Pons (tissue), 1 donor: ENCODE measurements at regions not wholly inside any gene's neighbourhood (a gene's known extent, or its start where the extent isn't known, plus 50 kb on each side); places are given as distances from the start of the nearest gene placed in this dataset.
"Not testable (repeated sequence)": the region's sequence is repeated elsewhere in the genome, so short reads cannot be mapped to it uniquely, and the experiment has no call there.

ENCODE experiments used
- DNase-seq: peaks from one replicate; pipeline ENCODE4 v3.0.0-alpha.2; 2016; ENCODE audit warnings: low spot score

DNA sequence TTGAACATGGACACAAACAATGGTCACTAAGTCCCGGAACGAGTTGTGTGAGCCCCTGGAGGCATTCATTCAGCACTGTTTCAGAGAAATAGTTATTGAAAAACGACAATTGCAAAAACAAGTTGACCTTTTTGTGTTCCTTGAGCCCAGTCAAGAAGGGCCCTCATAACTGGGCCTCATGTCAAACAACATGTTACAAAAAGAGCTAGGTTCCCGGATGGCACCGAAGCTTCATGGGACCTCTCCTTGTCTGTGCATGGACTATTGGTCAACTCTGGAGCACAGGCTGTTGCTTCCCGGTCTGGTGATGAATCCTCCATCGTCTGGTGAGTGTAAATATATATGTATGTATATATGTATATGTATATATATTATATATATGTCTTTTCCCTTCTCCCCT lies 176.6 kb downstream of the ALG10 start:
- DNase-seq, result no peak

DNA sequence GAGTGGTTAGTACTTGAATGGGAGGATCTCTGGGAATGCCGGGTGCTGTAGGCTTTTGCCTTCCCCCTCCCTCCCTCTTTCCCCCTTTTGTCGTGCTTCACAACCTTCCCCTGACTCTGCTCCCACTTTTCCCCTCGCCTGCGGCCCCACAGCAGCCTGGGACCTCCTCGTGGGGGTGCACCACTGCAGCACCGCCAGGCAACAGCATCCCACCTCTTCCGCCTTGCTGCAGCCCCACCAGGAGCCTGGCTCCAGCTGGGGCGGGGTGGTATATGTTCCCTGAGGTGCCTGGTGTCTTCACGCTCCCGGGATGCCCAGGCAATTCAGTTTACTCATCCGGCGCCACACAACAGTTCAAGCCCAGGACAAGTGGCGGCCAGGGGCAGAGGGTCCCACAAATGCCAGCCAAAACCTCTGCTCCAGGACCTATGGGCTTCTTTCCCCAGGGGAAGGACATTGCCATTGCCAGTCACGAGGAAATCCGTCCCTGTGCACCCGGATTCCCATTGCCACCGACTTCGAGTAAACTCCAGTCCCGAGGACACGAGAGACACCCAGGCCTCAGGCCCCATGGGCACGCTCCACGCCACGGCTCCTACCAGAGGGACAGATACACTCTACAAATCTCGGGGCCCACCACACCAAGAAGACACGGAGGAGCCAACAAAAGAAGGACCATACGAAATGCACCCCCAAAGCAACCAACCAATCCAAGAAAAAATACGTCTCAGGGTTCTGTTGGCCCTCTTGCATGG lies 181.7 kb downstream of the ALG10 start:
- DNase-seq, result no peak

DNA sequence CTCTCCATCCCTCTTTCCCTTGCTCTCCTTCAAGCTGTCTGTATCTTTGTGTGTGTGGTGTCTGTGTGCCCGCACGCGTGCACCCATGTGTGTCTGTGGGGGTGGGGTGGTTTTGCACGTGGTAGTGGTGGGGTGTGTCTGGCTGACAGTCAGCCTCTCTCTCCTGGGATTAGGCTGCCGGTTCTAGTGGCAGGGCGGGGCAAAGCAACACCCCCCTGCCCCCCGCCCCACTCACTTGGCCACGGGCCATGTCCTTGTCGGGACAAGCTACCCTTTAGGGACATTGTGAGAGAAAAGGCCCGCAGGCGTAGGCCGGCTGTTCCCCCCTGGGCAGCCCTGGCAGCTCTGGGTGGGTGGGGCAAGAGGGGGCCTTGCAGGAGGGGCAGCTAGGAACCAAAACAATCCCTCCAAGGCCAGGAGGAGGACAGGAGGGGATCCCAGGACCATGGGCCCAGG lies 182.6 kb downstream of the ALG10 start:
- DNase-seq, result no peak

DNA sequence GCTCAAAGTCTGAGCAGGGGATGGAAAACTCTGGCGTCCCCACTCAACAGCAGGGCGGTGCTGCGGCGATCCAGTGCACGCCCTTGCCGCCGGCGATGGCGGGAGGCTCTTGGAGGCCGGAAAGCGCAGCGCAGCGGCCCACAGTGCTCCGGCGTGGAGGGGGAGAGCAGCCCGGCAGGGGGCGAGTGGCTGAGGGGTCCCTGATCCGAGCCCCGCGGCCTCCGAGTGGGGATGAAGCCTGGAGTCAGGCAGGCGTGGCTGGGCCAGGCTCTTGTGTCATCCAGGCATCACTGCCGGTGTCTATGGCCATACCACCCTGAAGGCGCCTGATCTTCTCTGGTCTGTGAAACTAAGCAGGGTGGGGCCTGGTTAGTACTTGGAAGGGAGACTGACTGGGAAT lies 183.1 kb downstream of the ALG10 start:
- DNase-seq, result no peak

DNA sequence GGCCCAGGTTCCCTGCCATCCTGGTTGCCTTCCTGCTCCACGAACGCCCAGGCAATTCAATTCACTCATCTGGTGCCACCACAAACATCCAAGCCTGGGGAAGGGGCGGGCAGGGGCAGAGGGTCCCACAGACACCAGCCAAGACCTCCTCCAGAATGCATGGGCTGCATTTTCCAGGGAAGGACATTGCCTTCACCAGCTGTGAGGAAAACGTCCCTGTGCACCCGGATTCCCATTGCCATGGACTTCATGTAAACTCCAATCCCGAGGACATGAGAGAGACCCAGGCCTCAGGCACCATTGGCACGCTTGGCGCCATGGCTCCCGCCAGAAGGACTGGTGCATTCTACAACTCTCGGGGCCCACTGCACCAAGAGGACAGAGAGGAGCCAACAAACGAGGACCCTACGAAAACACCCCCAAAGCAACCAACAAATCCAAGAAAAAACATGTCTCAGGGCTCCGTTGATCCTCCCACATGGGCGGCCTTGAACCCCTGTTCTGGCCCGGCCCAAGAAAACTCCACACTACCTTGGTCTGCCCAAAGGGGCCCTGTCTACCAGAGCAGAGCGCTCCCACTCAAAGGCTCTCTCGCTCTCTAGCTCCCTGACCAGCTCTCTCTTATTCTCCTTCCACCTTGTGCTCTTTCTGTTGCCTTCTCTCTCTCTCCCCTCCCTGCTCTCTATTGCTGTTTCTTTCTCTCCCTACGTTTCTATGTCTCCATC lies 183.9 kb downstream of the ALG10 start:
- DNase-seq, result no peak

DNA sequence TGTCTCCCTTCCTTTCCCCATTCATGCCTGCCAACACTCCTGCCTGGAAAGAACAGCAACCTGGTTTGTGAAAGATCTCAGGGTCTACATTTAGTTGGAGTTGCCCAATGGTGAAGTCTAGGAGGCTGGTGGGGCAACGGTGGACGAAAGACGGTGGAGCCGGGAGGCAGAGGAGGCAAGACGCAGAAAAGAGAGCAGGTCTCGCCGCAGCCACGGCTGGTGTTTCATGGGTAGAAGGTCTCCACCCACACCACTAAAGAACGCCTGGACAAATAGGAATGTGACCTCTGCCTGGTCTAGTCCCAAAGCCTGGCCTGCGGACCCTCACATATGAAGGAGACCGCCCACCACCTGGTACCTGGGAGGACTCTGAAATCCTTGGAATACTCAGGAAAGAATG lies 185.6 kb downstream of the ALG10 start:
- DNase-seq, result no peak

DNA sequence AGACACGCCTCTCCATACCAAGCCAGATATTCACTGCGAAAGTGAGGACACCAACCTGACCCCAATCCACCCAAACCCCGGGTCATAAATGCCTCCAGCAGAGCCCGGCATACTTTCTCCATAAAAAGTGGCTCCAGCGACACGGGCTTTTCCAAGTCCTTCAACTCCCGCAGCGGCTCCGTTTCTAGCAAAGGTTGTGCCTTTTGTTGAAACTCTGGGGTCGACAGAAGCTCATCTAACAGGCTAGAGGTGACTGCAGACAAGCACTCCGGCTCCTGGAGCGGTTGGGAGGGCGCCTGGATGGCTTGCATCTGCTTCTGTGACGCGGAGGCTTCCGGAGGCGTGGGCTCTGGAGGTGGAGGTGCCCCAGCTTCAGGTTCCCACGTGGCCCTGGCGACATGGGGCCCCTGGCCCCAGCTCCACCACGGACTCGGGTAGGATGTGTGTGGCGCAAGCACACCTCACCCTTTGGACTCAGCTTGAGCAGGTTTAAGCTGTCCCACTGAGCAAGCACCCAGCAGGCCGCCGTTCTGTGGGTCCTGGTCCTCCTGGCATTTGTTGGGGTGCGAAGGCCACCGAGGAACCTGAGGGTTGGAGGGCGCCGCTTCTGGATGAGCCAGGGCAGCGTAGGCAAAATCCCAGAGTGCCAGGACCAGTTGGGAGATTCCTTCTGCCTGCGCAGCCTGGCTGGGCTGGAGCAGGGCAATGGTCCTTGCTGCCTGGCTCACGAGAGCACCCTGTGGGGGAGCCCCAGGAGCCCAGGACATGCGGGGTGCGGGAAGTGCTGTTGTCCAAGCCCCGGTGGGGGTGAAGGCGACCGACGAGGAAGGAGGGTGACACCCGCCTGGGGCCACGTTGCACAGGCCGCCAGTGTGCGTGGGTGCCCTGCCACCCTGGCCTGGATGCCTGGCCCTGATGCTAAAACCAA lies 186.3 kb downstream of the ALG10 start:
- DNase-seq, result no peak

DNA sequence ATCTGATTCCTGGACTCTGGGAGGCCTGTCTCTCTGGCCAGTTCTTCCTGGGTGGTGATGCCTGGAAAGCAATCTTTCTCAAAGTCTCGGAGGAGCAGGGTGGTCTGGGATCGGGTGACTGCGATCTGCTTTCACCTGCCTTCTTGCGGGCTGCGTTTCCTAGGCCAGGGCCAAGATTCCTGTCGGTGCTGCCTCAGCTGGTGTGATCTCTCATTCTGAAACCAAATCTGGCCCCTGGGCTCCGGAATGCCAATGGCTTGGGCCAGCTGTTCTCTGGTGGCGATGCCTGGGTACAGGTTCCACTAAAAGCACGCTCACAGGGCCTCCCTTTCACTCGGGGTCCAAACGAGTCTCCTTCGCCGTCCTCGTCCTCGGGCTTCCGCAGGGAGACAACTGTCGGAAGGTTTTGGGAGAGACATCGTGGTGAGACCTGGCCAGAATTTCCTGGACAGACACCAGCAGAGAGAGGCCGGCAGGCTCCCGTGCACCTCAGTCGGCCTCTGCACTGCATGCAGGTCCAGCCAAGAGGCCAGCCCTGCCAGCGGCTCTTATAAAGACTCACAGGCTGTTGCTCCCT lies 187.1 kb downstream of the ALG10 start:
- no peak for DNase-seq

DNA sequence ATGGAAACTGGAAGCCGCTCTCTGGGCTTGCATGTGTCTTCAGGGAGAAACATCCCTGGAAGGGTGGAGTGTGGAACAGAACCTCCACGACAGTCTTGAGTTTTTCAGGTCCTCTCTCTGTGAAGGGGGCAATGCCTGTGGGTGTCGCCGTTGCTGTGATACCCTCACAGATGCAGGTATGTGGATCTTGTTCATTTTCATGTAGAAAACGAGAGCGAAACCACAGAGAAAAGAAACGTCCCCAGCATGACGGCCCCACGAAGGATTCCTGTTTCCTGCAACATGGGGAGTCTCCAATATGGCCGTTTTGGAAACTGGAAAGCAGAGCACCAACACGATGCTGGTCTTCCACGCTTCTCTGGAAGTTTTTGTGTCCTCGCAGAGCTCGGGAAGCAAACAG lies 187.9 kb downstream of the ALG10 start:
- no peak for DNase-seq

DNA sequence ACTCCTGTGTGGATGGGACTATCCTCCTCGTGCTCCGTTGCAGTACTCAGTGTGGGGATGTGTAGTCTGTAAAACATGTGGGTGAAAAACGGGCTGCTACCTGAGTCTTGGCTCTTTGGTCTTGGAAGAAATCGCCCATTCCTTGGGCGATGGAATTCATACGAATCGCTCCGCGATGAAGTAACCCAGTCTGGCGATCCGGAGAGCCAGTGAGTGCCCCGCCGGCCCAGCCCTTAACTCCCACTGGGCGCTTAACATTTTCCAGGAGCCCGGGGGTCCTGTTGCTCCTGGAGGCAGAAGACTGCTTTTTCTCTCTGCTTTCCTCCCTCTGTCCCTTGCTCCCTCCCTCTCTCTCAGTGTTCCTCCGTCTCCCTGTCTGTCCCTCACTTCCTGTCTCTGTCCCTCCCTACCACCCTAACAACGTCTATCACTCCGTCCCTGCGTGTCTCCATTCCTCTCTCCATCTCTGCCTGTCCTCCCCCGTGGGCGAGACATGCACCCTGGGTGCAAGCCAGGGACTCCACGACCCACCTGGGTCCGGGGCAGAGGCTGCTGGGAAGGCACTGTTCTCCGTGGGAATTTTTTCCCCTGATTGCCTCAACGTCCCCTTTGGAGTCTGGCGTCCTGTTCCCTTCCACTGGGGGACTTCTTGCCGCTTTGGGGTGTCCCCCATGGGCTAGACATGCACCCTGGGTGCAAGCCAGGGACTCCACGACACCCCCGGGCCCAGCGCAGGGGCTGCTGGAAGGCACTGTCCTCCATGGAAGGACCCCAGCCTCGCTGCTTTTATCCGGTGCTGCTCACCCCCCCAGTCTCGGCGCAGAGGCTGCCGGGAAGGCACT lies 188.6 kb downstream of the ALG10 start:
- DNase-seq, result no peak

DNA sequence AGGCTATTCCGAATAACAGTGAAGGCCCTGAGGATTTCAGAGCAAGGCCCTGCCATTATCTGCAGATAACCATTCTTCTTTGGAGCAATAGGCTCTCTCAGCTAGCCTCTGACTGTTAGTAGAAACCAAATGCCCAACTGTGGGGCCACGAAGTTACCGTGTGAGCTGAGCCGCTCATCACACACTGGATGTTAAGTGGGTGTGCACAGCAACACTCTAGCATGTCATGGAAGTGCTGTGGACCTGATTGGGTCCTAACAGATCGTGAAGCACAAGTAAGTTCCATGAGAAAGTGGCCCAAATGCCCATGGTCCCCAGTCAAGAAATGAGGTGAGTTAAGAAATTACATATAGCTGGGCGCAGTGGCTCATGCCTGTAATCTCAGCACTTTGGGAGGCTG lies 190.4 kb downstream of the ALG10 start:
- DNase-seq, result no peak

DNA sequence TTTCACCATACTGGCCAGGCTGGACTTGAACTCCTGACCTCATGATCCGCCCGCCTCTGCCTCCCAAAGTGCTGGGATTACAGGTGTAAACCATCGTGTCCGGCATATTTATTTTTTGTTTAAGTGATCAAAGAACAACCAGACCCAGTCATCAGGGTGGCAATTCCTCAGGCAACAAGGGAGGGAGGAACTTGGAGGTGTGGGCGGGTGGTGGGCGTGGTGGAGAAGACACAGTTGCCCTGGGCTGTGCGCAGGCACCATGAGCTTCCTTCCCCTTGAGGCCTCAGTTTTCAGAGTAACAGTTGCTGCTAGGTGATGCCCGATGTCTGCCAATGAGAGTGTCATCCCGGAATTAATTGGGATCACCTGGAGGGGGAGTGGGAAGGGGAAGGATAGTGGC lies 191.7 kb downstream of the ALG10 start:
- DNase-seq, result no peak

DNA sequence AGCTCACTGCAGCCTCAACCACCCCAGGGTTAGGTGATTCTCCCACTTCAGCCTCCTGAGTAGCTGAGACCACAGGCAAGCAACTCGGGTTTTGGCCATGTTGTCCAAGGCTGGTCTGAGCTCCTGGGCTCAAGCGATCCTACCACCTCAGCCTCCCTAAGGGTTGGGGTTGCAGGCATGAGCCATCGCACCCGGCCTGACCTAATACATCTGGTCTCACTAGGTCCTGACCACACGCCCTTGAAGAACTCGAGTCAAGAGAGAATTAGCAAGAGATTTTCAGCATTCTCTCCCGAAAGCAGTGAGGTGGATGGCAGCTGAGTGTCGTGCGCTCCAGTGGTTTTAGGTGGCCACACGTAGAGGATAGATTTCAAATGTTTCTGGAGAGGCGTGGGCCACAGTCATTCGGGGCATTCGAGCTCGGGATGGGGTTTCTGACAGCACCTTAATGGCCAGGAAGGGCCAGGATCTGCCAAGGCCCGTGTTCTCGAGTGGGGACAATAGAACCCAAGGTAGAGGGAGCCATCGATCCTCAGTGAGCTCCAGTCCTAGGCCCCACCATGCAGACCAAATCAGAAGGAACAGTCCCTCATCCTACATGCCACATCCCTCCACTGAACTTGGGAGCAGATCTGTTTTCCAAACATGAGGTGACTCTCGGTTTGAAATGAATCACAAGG lies 193.1 kb downstream of the ALG10 start:
- no peak for DNase-seq

DNA sequence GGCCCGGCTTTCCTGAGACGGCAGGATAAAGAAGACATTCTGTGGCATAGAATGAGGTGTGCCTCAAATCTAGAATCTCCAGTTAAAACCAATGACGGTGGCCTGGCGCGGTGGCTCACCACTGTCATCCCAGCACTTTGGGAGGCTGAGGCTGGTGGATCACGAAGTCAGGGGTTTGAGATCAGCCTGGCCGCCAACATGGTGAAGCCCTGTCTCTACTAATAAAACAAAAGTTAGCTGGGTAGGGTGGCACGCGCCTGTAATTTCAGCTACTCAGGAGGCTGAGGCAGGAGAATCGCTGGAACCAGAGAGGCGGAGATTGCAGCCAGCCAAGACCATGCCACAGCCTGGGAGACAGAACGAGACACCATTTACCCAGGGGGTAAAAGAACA lies 193.6 kb downstream of the ALG10 start:
- no peak for DNase-seq

DNA sequence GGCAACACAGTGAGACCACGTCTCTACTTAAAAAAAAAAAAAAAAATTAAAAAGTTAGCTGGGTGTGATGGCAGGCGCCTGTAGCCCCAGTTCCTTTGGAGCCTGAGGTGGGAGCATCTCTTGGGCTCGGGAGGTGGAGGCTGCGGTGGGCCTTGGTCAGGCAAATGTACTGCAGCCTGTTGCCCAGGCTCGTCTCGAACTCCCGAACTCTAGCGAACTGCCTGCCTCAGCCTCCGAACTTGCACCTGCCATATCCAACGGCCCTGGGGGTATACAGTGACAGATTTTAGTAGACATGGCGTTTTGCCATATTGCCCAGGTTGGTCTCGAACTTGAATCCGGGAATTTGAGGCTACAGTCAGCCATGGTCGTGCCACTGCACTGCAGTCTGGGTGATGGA lies 195.4 kb downstream of the ALG10 start:
- no peak for DNase-seq

DNA sequence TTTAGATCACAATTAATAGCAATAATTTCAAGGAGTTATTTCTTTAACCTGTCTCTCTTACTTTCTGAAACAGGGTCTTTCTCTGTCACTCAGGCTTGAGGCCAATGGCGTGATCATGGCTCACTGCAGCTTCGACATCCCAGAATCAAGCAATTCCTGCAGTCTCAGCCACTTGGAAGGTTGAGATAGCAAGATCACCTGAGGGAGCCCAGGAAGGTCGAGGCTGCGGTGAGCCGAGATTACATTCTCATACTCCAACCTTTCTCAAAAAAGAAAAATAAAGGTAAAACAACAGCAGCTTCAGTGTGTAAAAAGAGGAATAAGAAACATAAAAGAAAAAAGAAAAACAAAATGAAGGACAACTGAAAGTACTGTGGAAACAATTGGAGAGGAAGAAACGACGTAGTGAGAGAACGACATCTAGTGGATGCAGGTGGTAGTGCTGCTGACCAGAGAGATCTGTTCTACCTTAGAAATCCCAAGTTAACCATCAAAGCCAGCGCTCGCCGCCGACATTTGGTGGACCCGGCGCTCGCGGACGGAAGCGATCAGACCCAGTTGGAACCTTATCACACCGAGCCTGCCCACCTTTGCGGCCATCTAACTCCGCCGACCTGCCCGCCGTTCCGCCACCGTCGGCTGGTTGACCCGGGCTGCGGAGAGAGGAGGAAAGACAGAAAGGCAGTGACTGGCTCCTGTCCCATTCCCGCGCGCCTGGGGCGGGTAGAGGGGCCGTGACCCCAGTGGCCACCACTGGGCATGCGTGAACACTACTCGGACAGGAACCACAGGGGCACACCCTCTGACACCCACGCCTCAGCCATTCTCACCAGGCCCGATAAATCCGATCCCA lies 196.1 kb downstream of the ALG10 start:
- peak; percentile 63 for DNase-seq

DNA sequence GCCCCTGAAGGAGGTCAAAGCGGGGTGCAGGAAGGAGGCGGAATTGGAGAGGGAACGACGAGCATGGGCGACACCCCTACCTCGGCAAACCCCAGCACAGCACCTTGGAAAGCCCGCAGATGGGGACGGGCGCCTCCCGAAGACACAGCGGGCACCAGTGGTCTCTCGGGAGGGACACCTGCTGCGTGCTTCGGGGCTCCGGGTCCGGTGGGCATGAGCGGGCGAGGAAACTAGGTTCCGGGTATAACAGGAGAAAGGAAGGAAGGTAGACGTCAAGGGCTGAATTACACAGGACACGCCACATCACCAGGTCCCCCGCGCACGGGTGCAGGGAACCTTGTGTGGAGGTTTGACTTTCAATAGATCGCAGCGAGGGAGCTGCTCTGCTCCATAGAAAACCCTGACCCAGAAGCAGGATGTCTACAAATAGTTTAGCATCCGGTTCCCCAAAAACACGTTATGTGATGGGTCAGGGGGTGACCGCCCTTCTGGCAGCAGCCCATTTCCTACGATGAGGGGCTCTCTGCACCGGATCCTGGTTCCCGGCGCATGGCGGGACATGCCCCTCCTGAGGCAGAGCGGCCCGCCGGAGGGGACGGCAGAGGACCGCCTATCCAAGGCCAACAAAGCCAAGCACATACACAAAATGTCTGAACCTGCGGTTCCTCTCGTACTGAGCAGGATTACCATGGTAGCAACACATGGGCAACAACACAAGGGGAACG lies 196.9 kb downstream of the ALG10 start:
- DNase-seq, result no peak

DNA sequence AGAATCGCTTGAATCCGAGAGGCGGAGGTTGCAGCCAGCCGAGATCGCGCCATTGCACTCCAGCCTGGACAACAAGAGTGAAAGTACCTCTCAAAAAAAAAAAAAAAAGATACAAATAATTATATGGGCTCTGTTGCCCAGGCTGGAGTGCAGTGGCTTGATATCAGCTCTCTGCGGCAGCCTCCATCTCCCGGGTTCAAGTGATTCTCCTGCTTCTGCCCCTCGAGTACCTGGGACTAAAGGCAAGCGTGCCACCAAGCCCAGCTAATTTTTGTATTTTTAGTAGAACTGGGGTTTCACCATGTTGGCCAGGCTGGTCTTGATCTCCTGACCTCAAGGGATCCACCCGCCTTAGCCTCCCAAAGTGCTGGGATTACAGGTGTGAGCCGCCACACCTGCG lies 197.8 kb downstream of the ALG10 start:
- not testable (repeated sequence) for DNase-seq

DNA sequence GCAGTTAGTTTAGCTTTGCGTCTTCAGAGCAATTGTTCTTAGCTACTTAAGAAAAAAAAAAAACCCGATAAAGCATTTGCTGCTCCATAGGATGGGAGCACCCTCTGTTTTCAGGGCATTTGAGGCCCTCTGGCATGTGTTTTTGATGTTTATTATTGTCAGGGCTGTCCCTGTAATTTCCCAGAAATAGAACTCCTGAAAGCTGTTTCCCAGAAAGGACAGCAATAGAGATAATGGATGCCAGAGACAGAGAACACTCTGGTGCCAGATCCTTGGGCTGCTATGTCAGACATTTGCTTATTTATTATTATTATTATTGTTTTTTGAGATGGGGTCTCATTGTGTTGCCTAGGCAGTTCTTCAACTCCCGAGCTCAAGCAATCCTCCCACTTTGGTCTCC lies 201.3 kb downstream of the ALG10 start:
- no peak for DNase-seq
